Panc1 (cell line): ENCODE measurements at regions not wholly inside any gene's neighbourhood (a gene's known extent, or its start where the extent isn't known, plus 50 kb on each side); places are given as distances from the start of the nearest gene placed in this dataset.

Source experiments
- CTCF ChIP-seq: fragments of 450-650 bp; IDR thresholded peaks from 2 replicates; pipeline ENCODE4 v1.5.1; 2017; ENCODE audit warnings: mild to moderate bottlenecking
- POLR2AphosphoS5 ChIP-seq: IDR thresholded peaks from 2 replicates; pipeline ENCODE4 v1.6.1; 2012; ENCODE audit warnings: mild to moderate bottlenecking, low read depth, low read length, moderate library complexity
- REST ChIP-seq, 2 experiments: IDR thresholded peaks; 2 replicates each; pipeline ENCODE4 v1.6.1; 2011 to 2012; ENCODE audit warnings: low read depth in 2 of 2, control low read depth in 1 of 2, low read length in 1 of 2, mild to moderate bottlenecking in 1 of 2, moderate library complexity in 1 of 2; ENCODE audit not compliant: insufficient read depth in 1 of 2
- SIN3A ChIP-seq: IDR thresholded peaks from 2 replicates; pipeline ENCODE4 v1.6.1; 2012; ENCODE audit warnings: low read depth, mild to moderate bottlenecking, low read length, moderate library complexity, borderline replicate concordance; ENCODE audit not compliant: insufficient read depth
- TCF7L2 ChIP-seq: IDR thresholded peaks from 2 replicates; pipeline ENCODE4 v1.6.1; 2011; ENCODE audit warnings: mild to moderate bottlenecking, low read depth, low read length, inconsistent platforms

DNA sequence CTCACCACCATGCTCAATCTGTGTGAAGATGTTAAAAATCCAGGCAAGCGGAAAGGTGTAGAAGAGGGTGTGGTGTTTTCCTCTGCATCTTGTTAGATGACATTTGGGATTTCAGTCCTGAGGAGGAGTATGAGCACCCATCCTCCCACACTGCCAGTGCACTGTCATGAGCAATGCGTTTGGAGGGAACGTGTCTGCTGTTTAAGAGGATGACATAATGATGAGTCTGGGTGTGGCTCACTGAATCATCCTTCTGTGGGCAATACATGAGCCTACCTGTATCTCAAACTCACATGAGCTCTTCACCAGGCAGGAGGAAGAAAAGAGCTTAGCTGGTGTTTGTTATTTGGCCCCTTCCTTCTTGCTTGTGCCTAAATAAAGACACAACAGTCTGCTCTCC, 67.9 kb upstream of the ARX start:
- TF ChIP-seq CTCF (no peak), REST (IDR thresholded peaks at IDR 0.05; ENCODE audit: insufficient read depth in 1 of 2, low read depth in 2 of 2, low read length in 1 of 2) (no peak), POLR2AphosphoS5 (no peak), SIN3A (no peak), TCF7L2 (no peak)
